ENCODE measurements at regions not wholly inside any gene's neighbourhood (a gene's known extent, or its start where the extent isn't known, plus 50 kb on each side); places are given as distances from the start of the nearest gene placed in this dataset.

- FAIRE-seq: peak; percentile 55
These were observed 311.0 kb downstream of the PTEN start for GRCh38 chr10:88174391-88174790.

GRCh38 chr10:88178758-88179157, 315.3 kb downstream of the PTEN start:
- FAIRE-seq: no peak

DNA sequence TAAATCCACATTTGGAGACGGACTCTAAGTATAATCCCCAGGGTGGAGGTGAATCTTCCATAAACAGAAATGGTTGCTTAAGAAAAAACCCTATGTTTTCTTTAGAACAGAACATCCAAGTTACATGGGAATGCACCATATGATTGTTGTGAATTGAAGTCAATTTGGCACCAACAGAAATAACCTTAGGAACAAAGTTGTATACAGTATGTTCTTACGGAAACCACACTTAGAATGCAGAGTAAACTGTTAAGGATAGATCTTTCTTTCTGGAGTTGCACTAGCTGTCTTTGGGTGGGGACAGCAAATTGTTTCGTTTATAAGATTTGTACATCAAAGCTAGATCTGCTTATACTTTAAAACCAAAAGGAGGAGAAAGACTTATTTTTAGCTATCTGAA, 316.4 kb downstream of the PTEN start:
- no peak for FAIRE-seq

GRCh38 chr10:88181902-88182600, 318.6 kb downstream of the PTEN start:
- no peak for FAIRE-seq

- FAIRE-seq: no peak
These were observed 319.1 kb downstream of the PTEN start for GRCh38 chr10:88182601-88182930.

GRCh38 chr10:88184543-88185297, 321.3 kb downstream of the PTEN start:
- FAIRE-seq: no peak

GRCh38 chr10:88185830-88186229, 322.4 kb downstream of the PTEN start:
- peak; percentile 92 for FAIRE-seq

DNA sequence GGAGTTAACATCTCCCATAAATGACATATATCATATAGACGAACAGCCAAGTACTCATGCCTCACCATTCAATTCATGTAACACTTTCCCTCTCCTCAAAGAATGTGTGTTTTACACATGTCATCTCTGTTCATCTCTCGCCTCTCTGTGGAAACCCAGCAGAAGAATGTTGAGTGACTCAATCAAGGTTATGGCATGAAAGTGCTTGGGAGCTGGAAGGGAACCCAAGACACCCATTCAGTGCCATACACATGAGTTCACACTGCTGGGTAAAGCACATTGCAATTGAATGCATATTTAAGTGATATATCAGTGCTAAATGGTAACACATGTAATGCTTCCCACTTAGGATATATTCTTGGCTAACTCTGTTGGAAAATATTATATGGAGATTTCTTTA, 322.9 kb downstream of the PTEN start:
- no peak for FAIRE-seq

- FAIRE-seq: no peak
These were observed 324.0 kb downstream of the PTEN start for GRCh38 chr10:88187472-88187871.

DNA sequence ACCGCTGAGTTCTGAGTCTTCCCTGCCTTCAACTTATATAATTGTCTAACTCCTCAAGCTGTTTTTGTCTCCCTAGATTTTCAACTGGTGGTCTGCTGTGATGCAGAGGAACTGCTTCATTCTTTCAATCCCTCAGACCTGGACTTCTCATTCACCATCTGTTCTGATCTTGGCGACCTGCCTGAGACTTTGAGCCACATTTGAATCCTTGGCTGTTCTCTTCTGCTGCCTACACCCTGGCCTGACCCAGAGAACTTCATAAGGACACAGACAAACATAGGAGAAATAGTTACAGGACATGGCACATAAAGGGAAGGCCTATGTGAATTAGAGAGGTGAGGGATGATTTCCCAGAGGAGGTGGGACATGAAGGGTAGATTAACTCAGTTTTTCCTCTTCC, 326.7 kb downstream of the PTEN start:
- no peak for FAIRE-seq

DNA sequence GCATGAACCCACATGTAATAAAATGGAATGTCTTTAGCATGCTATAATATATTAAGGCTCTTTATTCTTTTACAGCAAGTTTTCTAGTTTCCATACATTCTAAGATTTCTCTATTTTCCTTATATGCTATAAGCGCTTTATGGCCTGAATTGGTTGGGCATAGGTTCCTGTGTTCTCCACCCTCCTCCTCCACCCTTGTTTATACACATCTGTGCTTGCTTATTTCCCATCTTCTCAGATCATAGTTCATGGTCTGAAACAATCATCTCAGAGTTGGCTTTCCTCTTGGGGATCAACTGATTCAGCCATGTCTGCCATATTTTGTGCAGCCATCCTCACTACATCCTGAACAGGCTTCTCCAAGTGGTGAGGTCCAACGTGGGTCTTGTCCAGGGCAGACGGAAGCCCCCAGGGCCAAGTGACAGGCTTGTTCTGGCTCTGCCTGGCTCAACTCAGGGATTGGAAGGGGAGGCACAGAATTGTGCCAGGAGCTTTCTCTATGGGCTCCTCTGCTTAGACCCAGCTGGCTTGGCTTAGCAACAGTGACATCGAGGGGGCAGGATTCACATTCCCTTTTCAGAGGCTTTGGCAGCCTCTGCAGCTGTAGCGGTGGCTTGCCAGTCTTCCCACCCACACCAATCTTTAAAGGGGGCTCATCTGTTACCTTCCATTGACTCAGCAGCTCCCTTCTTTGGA, 327.3 kb downstream of the PTEN start:
- no peak for FAIRE-seq

DNA sequence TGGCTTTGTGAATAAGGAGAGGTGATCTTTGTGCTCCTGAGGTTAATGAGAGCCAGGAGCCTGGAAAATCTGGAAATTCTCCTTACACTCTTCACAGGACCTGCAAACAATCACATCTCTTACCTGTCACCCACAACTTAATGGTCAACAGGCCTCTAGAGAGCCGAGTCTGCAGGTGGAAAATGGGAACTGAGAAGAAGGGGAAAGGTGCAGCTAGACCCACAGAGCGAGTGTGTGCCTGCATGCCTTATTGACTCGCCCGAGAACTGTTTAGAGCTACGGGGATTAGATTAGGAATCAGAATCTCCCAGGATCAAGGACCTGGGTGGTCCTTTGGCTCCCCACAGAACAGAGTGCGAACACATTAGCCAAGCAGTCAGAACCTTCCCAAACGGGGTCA, 329.6 kb downstream of the PTEN start:
- no peak for FAIRE-seq

DNA sequence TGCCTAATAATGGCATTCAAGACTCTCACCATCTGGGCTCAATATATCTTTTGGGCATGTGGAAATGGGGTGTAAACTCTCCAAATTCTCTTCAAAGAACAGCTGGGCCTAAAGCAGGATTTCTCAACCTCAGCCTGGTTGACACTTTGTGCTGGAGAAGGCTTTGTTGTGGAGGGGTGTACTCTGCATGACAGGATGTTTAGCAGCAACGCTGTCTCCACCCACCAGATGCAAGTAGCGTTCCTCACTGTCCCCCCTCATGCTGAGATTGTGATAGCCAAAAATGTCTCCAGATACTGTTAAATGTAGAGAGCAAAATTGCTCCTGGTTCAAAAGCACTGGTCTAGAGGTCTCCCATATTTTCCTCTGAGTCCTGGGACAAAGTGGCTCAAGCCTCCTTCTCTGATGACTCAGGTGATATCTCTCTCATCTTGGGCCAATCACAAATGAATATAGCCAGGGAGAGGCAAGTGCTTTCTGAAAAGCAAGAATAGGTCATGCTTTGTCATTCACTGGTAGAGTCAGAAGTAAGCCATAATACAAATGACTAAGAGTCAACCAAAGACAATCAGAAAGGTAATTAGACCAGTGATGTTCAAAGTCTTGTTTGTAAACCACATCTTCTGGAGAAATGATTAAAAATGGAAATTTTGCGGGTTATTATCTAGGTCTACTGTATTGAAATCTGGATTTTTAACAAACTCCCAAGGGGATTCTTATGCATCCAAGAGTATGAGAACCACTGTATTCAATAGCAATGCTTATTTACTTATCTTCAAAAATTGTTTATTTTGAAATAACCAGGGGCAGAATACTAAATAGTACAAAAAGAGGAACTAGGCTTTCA, 330.8 kb downstream of the PTEN start:
- no peak for FAIRE-seq

- FAIRE-seq: no peak
These were observed 331.5 kb downstream of the PTEN start for GRCh38 chr10:88194961-88195367.

- FAIRE-seq: no peak
These were observed 332.4 kb downstream of the PTEN start for GRCh38 chr10:88195841-88196240.

GRCh38 chr10:88196291-88196690, 332.9 kb downstream of the PTEN start:
- no peak for FAIRE-seq

DNA sequence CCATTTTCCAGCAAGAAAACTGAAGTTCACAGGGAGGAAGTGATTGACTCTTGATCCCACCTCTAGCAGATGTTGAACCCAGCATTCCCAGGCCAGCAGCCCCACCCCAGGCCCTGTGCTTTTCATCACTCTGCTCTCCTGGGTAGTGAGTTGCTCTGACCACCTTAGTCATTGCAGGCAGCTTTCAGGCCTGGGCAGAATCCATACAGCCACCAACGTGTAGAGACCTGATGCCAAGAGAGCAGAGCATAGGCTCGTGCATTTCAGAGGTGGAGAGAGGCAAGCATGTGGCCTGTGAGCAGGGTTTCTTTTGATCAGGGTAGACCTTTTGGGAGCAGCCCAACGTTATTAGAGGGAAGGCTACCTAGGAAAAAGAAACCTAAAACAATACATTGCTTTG, 334.6 kb downstream of the PTEN start:
- FAIRE-seq: no peak

- FAIRE-seq: no peak
These were observed 337.0 kb downstream of the PTEN start for GRCh38 chr10:88200312-88201032.

DNA sequence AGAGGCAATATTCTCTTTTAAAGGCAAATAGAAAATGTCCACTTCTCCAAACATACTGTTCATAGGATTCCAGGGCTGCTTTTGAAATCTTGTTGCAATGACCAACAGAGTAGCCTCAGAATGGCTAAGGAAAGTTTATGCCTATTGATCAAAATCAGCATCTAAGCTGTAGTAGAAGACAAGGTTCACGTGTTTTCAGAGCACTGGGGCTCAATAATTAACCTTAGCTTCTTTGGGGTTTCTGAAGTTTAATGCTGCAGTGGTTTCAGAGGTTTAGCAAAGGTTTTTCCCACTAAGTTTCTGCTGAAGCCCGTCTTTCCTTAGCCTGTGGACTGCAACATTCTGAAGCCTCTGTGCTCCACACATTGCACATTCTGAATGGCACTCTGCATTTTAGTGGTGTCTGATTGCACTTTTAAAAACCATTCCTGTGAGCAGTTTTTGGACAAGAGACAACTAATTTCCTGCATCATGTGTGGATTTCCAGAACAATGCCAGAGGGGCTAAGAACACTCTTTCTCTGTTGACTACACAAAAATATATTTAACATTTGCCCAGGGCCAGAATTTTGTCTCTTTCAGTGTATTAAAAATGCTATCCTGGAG, 342.5 kb downstream of the PTEN start:
- no peak for FAIRE-seq

- peak; percentile 9 for FAIRE-seq
These were observed 343.7 kb downstream of the PTEN start for GRCh38 chr10:88207121-88207546.

DNA sequence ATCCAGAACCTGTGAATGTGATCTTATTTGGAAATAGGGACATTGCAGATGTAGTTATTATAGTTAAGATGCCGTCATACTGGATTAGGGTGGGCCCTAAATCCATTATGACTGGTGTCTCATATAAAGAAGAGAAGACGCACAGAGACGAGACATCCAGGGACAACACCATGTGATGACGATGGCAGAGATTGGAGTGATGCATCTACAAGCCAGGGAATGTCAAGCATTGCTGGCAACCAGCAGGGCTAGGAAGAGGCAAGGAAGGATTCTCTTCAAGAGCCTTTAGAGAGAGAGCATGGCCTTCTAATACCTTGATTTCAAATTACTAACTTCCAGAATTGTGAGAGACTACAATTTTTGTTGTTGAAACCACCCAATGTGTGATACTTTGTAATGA, 345.8 kb downstream of the PTEN start:
- no peak for FAIRE-seq
